NCI-H1092 treated with DMSO at 0.1 percent for 48 hours (cell line): ENCODE measurements at regions not wholly inside any gene's neighbourhood (a gene's known extent, or its start where the extent isn't known, plus 50 kb on each side); places are given as distances from the start of the nearest gene placed in this dataset.
A peak's percentile ranks its signal among the peaks of the same experiment; 100 is the strongest.

ENCODE experiments used
- DNase-seq: peaks from one replicate; lab custom pipeline; 2025; lab: John Stamatoyannopoulos, UW

GRCh38 chr2:51484605-51485004 is 452.7 kb upstream of the NRXN1 start:
- no peak for DNase-seq

- DNase-seq: peak; percentile 13
Measured at GRCh38 chr2:51483720-51484119, 451.8 kb upstream of the NRXN1 start.

- no peak for DNase-seq
Measured at GRCh38 chr2:51472783-51473182, 440.9 kb upstream of the NRXN1 start.

- DNase-seq: no peak
Measured at GRCh38 chr2:51472300-51472699, 440.4 kb upstream of the NRXN1 start.

GRCh38 chr2:51469102-51469501 is 437.2 kb upstream of the NRXN1 start:
- DNase-seq: no peak

- no peak for DNase-seq
Measured at GRCh38 chr2:51465326-51465725, 433.4 kb upstream of the NRXN1 start.

- no peak for DNase-seq
Measured at GRCh38 chr2:51454177-51454576, 422.2 kb upstream of the NRXN1 start.

GRCh38 chr2:51448911-51449310 is 417.0 kb upstream of the NRXN1 start:
- no peak for DNase-seq

- DNase-seq: no peak
Measured at GRCh38 chr2:51441786-51442185, 409.9 kb upstream of the NRXN1 start.

- no peak for DNase-seq
Measured at GRCh38 chr2:51424418-51424817, 392.5 kb upstream of the NRXN1 start.

- no peak for DNase-seq
Measured at GRCh38 chr2:51420511-51420910, 388.6 kb upstream of the NRXN1 start.

GRCh38 chr2:51413726-51414125 is 381.8 kb upstream of the NRXN1 start:
- no peak for DNase-seq

GRCh38 chr2:51410331-51410730 is 378.4 kb upstream of the NRXN1 start:
- no peak for DNase-seq

GRCh38 chr2:51409920-51410319 is 378.0 kb upstream of the NRXN1 start:
- no peak for DNase-seq

GRCh38 chr2:51404226-51404625 is 372.3 kb upstream of the NRXN1 start:
- no peak for DNase-seq

GRCh38 chr2:51401546-51401945 is 369.6 kb upstream of the NRXN1 start:
- DNase-seq: no peak

GRCh38 chr2:51387235-51387634 is 355.3 kb upstream of the NRXN1 start:
- DNase-seq: no peak

- no peak for DNase-seq
Measured at GRCh38 chr2:51379997-51380396, 348.1 kb upstream of the NRXN1 start.

GRCh38 chr2:51368250-51368649 is 336.3 kb upstream of the NRXN1 start:
- no peak for DNase-seq

GRCh38 chr2:51350100-51350499 is 318.2 kb upstream of the NRXN1 start:
- DNase-seq: no peak

- peak; percentile 23 for DNase-seq
Measured at GRCh38 chr2:51344886-51345285, 313.0 kb upstream of the NRXN1 start.

- no peak for DNase-seq
Measured at GRCh38 chr2:51335087-51336058, 303.4 kb upstream of the NRXN1 start.

- no peak for DNase-seq
Measured at GRCh38 chr2:51329512-51329911, 297.6 kb upstream of the NRXN1 start.

- DNase-seq: no peak
Measured at GRCh38 chr2:51324051-51324450, 292.1 kb upstream of the NRXN1 start.
